Mammary epithelial cell (primary cell): ENCODE measurements at regions not wholly inside any gene's neighbourhood (a gene's known extent, or its start where the extent isn't known, plus 50 kb on each side); places are given as distances from the start of the nearest gene placed in this dataset.

Source experiments
- CTCF ChIP-seq, 2 donors: IDR thresholded peaks in 1 of 2; conservative IDR thresholded peaks in 1 of 2; 2 replicates each; pipeline ENCODE4 v1.5.1; 2011 to 2012; ENCODE audit warnings: inconsistent platforms in 2 of 2, low read length in 2 of 2, mild to moderate bottlenecking in 2 of 2, control low read depth in 1 of 2, low read depth in 1 of 2; ENCODE audit not compliant: insufficient read depth in 1 of 2; ENCODE audit errors: extremely low read depth in 1 of 2
- EZH2 ChIP-seq: IDR thresholded peaks from 2 replicates; pipeline ENCODE4 v1.6.1; 2012; ENCODE audit warnings: low read length, inconsistent platforms, borderline replicate concordance

GRCh38 chr1:117268535-117269455, 58.1 kb upstream of the VTCN1 start:
- TF ChIP-seq CTCF (conservative IDR thresholded peaks at IDR 0.05 in 1 of 2, IDR thresholded peaks at IDR 0.05 in 1 of 2; ENCODE audit: extremely low read depth in 1 of 2, insufficient read depth in 1 of 2, low read depth in 1 of 2, low read length in 2 of 2) (no peak), EZH2 (no peak)
